NCI-H69 (cell line): ENCODE measurements at regions not wholly inside any gene's neighbourhood (a gene's known extent, or its start where the extent isn't known, plus 50 kb on each side); places are given as distances from the start of the nearest gene placed in this dataset.
A peak's percentile ranks its signal among the peaks of the same experiment; 100 is the strongest.

Experiments used
- DNase-seq: peaks from one replicate; lab custom pipeline; 2025; lab: John Stamatoyannopoulos, UW

- no peak for DNase-seq
These were observed 521.2 kb downstream of the SHQ1 start for GRCh38 chr3:72327008-72327407.

- no peak for DNase-seq
These were observed 523.9 kb downstream of the SHQ1 start for GRCh38 chr3:72324253-72324811.

DNA sequence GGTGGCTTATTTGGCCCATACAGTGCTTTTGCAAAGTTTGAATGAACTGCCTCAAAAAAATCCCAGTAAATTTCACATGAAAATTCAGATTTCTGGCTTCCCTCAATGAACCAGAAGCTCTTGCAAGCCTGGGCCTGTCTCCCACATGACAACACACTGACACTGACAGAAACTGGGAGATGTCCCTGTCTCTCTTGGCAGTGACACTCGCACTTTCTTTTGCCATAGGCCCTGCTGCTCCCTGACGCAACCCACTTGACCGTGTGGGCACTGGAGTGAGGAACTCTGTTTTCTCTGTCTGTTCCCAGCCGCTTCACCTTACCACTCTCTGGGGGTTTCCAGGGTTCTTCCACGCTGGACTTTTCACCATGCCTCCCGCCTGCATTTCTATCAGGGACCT, 524.5 kb downstream of the SHQ1 start:
- no peak for DNase-seq

DNA sequence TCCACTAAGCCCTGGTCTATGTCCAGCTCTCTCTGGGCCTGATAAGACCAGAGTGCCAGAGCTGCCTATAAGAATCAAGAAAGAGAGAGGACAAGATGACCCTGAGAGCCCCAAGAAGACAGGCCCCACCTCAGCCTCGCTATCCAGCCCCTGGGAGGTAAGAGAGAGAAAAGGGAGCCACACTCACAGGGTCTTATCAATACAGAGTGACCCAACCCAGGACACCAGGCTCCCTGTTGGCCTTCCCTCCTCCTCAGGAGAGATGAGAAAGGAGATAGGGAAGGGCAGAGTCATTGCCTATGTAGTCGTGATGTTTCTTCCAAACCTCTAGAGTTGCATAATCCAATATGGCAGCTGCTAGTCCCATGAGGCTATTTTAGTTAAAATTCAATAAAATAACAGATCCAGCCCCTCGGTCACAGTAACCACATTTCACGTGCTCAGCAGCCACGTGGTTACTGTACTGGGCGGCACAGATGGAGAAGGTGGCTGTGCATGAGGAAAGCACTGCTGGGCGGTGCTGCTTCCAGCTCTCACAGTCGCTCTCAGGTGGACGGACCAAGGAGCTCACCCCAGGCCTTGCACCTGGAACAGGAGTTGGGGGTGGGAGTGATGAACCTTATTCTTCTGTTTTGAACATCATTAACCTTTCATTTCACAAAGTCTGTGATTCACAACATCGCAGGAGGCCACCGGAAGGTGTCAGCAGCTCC, 525.8 kb downstream of the SHQ1 start:
- no peak for DNase-seq

GRCh38 chr3:72320955-72321303, 527.3 kb downstream of the SHQ1 start:
- no peak for DNase-seq

GRCh38 chr3:72320095-72320954, 527.9 kb downstream of the SHQ1 start:
- no peak for DNase-seq

DNA sequence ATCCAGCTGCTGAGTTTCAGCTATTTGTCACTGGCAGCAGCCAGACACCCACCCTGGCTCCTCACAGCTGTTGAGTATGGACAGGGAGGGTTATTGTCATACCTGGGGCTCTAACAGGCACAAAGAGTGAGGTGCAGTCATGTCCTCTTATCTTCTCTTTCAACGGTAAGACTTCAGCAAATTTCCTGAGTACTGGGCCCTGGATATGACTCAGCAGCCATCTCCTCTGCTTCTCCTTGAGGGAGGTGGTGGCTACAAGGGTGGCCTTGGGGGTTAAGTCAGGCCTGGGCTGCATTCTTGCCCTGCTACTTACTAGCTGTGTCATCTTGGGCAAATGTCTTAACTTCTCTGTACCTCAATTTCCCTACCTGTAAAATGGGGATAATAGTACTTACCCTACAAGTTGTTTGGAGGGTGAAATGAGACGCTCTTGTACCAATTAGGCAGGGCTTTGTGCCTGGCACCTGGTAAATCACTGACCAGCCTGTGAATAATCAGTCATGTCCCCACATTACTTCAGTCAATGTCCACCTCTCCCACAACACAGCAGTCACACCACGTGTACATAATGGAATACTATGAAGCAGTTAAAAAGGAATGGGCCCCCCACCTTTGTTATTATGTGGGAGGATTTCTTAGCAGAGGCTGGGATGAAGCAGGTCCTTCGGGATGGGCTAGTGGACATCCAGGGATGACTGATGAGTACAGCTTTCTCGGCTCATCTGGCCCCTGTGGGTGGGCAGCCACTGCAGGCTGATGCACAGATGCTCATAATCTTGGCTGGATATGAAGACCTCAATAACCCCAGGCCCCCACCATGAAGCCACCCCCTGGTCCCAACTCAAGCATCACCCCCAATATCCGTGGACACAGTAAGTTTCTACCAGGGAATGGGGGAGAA, 528.8 kb downstream of the SHQ1 start:
- DNase-seq: no peak

GRCh38 chr3:72318504-72319193, 529.6 kb downstream of the SHQ1 start:
- DNase-seq: peak; percentile 79

DNA sequence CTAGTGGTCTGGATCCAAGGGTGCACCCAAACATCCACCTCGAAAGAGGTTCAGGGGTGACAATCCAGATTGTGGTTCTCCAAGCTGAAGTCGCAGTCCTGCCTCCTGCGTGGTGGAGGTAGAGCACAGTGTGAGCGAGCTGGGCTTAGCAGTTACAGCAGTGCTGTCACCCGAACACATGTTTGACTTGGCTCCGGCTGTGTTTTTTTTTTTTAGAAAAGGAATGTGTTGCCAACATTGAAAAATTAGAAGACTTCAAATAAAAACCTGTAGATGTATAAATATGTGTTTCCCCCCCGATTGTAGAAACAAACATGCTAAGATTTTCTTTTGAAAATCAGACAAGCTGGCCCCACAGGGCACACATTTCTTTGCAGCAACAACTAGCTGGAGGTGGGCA, 530.8 kb downstream of the SHQ1 start:
- DNase-seq: no peak

DNA sequence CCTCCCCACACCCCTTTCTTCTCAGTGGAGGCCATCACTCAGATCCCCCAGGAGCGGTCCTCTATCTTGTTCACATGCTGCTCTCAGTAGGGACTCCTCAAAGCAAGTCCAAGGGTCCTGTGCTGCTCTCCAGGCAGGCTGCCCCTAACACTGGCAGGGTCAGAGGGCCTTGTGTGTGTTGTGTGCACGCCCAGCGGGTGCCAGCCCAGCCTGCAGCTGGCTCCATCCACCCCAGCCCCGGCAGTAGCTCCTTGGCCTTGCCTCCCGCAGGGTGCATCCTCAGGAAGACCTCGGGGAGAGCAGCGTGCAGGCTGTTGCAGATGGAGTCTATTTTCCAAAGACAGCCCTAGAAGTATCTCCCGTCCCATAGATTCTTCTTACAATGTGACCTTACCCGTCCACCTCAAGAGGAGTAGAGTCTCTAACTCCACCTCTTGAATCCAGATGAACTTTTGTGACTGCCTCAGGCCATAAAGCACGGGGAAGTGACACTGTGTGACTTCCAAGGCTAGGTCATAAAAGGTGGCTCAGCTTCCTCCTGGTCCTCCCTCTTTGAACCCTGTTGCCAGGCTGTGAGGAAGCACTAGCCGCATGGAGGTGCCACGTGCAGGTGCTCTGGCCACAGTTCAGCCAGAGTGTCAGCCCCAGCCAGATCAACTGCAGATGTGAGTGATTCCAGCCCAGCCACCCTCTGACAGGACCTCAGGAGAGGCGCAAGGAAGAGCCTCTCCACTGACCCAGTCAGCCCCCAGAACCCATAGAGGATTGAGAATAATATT, 531.6 kb downstream of the SHQ1 start:
- DNase-seq: peak; percentile 62

DNA sequence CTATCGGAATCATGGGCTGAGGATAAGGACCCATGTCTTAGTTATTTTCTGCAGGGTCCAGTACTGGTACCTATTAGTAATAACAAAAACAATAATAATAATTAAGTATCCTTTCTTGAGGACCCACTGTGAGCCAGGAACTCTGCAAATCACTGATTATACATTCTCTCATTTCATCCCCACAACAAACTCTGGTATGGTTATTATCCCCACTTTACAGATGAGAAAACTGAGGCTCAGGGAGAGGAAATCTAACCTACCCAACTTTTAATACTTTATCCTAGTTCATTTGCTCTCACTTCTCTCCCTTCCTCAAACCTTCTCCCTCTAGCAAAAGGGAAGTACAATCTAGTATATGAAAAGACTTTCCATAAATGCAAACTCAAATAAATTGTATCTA, 528.4 kb upstream of the PROK2 start:
- DNase-seq: no peak

DNA sequence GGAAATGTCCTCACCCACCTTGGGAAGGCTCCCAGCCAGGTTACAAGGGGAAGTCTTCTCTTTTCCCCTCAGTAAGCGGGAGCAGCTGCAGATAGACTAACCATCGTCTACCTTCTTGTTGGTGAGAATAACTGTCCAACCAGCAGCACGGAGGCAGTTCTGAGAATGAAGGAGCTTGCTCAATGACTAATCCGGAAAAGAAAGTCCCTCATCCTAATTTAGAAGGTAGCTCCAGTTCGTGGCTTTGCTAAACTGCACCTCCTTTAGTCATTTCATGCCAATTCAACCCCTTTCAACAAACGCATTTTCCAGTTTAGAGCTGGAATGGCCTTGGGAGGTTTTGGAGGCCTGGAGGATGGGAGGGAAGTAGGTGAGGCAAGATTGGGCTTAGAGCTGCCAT, 527.4 kb upstream of the PROK2 start:
- no peak for DNase-seq

- no peak for DNase-seq
These were observed 526.5 kb upstream of the PROK2 start for GRCh38 chr3:72311425-72311824.

GRCh38 chr3:72310419-72311380, 525.8 kb upstream of the PROK2 start:
- DNase-seq: peak; percentile 95

DNA sequence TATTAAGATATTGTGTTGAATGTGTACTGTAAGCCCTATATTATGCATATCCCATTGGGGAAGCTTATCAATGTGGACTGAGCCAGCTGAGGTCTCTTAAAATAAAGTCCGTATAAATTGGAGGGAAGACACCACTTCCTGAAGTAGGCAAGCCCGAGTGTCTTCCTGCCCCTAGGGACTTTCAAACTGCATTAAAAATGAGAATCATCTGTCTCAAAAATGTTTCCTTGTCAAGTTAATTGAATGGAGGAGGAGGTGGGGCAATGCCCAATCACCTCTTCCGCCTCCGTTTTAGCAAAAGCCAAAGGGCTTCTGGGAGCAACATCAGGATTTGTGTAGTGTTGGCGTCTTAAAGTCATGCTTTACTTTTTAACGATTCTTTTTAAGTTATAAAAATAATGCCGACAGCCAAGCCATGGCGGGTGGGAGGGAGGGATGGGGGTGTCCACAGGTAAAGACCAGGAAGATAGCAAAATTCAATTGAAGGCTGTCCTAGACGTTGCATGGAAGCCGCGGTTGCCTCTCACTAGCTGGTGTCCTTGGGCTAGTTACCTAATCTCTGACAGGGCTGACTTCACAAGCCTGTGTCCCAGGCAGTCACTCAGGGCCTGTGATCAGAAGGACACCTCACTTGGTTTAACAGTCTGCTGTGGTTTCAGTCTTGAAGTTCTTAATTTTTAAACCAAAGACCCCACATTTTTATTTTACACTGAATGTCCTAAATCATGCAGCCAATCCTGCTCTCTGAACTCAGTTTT, 524.9 kb upstream of the PROK2 start:
- DNase-seq: peak; percentile 23

- DNase-seq: no peak
These were observed 523.7 kb upstream of the PROK2 start for GRCh38 chr3:72308641-72309040.

- DNase-seq: no peak
These were observed 522.6 kb upstream of the PROK2 start for GRCh38 chr3:72307438-72308115.

DNA sequence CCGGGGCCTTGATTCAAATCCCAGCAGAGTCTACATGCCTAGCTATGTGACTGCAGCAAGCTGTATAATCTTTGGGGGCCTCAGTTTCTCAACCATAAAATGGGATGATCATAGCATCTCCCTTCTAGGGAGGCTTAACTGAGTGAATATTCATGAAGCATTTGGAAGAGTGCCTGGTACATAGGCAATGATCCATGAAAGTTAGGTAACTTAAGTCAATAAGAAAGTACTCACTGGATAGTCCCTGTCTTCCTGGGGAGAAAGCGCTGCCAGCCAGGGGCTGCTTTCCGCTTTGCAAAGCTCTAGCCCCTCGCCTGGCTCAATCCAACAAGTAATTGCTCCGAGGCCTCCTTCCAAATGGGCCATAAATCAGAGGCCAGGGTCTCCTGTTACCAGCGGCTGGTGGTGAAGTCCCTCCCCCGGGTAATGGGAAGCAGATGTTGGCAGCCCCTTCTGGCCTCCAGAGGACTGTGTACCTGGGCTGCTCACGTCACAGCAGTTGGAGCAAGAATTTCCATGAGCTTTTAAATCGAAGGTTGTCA, 521.9 kb upstream of the PROK2 start:
- DNase-seq: peak; percentile 98
